ENCODE measurements at regions not wholly inside any gene's neighbourhood (a gene's known extent, or its start where the extent isn't known, plus 50 kb on each side); places are given as distances from the start of the nearest gene placed in this dataset.
"Not testable (repeated sequence)": the region's sequence is repeated elsewhere in the genome, so short reads cannot be mapped to it uniquely, and the experiment has no call there.

DNA sequence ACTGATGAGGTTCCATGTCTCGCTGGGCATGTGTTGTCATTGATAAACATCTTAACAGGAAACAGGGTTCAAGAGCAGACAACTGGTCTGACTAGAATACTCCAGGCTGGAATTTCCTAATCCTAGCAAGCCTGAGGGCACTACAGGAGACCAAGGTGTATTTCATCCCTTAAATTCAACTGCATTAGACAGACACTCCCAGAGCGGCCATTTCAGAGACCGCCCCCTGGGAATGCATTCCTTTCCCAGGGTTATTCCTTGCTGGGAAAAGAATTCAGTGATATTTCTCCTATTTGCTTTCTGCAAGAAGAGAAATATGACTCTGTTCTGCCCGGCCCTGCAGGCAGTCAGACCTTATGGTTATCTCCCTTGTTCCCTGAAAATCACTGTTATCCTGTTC lies 383.1 kb upstream of the MBL2 start:
- TF ChIP-seq CTCF, EZH2phosphoT487 (IDR thresholded peaks at IDR 0.05): not testable (repeated sequence)
